CD14-positive monocyte (primary cell): ENCODE measurements at regions not wholly inside any gene's neighbourhood (a gene's known extent, or its start where the extent isn't known, plus 50 kb on each side); places are given as distances from the start of the nearest gene placed in this dataset.
A peak's percentile ranks its signal among the peaks of the same experiment; 100 is the strongest.

Experiments
- DNase-seq, 3 donors: peaks; one replicate each; pipeline ENCODE4 v3.0.0-alpha.2; 2011 to 2022
- H2AFZ ChIP-seq: 2 replicates; pipeline ENCODE4 v1.6.0; 2012; ENCODE audit warnings: mild to moderate bottlenecking, low read depth, low read length, inconsistent platforms; ENCODE audit not compliant: insufficient read depth, poor library complexity, severe bottlenecking
- H3K27ac ChIP-seq, 2 donors: 1 replicate in 1 of 2; 2 replicates in 1 of 2; pipeline ENCODE4 v1.5.1; 2012 to 2013; ENCODE audit warnings: low read length in 2 of 2, control low read depth in 1 of 2, inconsistent platforms in 1 of 2, low read depth in 1 of 2, mild to moderate bottlenecking in 1 of 2
- H3K27me3 ChIP-seq, 2 donors: one replicate each; pipeline versions ENCODE4 v1.6.0 to v1.6.1; 2011 to 2013; ENCODE audit warnings: low read length in 2 of 2; ENCODE audit not compliant: control insufficient read depth in 2 of 2, insufficient read depth in 2 of 2
- H3K36me3 ChIP-seq, 2 donors: replicated peaks in 1 of 2; 1 replicate in 1 of 2; 2 replicates in 1 of 2; pipeline versions ENCODE4 v1.5.1 to v1.6.1; 2012 to 2013; ENCODE audit warnings: low read length in 2 of 2, control low read depth in 1 of 2, inconsistent platforms in 1 of 2, mild to moderate bottlenecking in 1 of 2; ENCODE audit not compliant: insufficient read depth in 2 of 2, control insufficient read depth in 1 of 2
- H3K4me1 ChIP-seq, 2 donors: 1 replicate in 1 of 2; 2 replicates in 1 of 2; pipeline versions ENCODE4 v1.5.1 to v1.6.1; 2012 to 2013; ENCODE audit warnings: low read length in 2 of 2, control low read depth in 1 of 2, inconsistent platforms in 1 of 2, mild to moderate bottlenecking in 1 of 2, moderate library complexity in 1 of 2; ENCODE audit not compliant: insufficient read depth in 2 of 2, control insufficient read depth in 1 of 2
- H3K4me2 ChIP-seq: replicated peaks from 2 replicates; pipeline ENCODE3; 2012; ENCODE audit warnings: low read length, moderate library complexity, mild to moderate bottlenecking; ENCODE audit not compliant: poor library complexity, severe bottlenecking; ENCODE audit errors: extremely low read depth
- H3K4me3 ChIP-seq, 3 experiments: fragments of 200-600 bp in 1 of 3; sonication (generic) in 1 of 3; replicated peaks in 1 of 3; 1 replicate in 2 of 3; 2 replicates in 1 of 3; pipeline ENCODE4 v1.5.1; 2011 to 2013; ENCODE audit warnings: low read length in 3 of 3, mild to moderate bottlenecking in 3 of 3, control low read depth in 2 of 3, low read depth in 2 of 3, inconsistent platforms in 1 of 3, moderate library complexity in 1 of 3
- H3K79me2 ChIP-seq: 2 replicates; pipeline ENCODE4 v1.6.0; 2012; ENCODE audit warnings: mild to moderate bottlenecking, control low read depth, inconsistent platforms, low read length, moderate library complexity; ENCODE audit not compliant: insufficient read depth
- H3K9ac ChIP-seq: 2 replicates; pipeline ENCODE4 v1.6.0; 2017; ENCODE audit warnings: low read length, mild to moderate bottlenecking; ENCODE audit not compliant: insufficient read depth, poor library complexity, severe bottlenecking
- H3K9me3 ChIP-seq, 2 donors: replicated peaks in 1 of 2; 1 replicate in 1 of 2; 2 replicates in 1 of 2; pipeline versions ENCODE4 v1.5.1 to v1.6.1; 2012 to 2013; ENCODE audit warnings: low read length in 2 of 2, control low read depth in 1 of 2; ENCODE audit not compliant: control insufficient read depth in 1 of 2, insufficient read depth in 1 of 2
- H4K20me1 ChIP-seq: 2 replicates; pipeline ENCODE4 v1.6.0; 2012; ENCODE audit warnings: mild to moderate bottlenecking, low read length, control low read depth, moderate library complexity; ENCODE audit not compliant: insufficient read depth
- H3K27ac Mint-ChIP-seq, 7 donors: one replicate each; pipeline ENCODE4 v1.8.0; 2020; ENCODE audit warnings: mild to moderate bottlenecking in 7 of 7, mixed read lengths in 7 of 7, moderate library complexity in 6 of 7, inconsistent platforms in 2 of 7
- H3K27me3 Mint-ChIP-seq, 3 donors: one replicate each; pipeline ENCODE4 v1.8.0; 2021 to 2022; ENCODE audit warnings: low read depth in 3 of 3, mild to moderate bottlenecking in 3 of 3, mixed read lengths in 3 of 3, moderate library complexity in 3 of 3, inconsistent platforms in 1 of 3
- H3K36me3 Mint-ChIP-seq, 2 donors: one replicate each; pipeline ENCODE4 v1.8.0; 2020; ENCODE audit warnings: mixed read lengths in 2 of 2, inconsistent platforms in 1 of 2, mild to moderate bottlenecking in 1 of 2
- H3K4me1 Mint-ChIP-seq: one replicate; pipeline ENCODE4 v1.8.0; 2020; ENCODE audit warnings: mild to moderate bottlenecking, mixed read lengths
- H3K4me3 Mint-ChIP-seq, 2 donors: one replicate each; pipeline ENCODE4 v1.8.0; 2020; ENCODE audit warnings: mild to moderate bottlenecking in 2 of 2, mixed read lengths in 2 of 2, moderate library complexity in 1 of 2
- H3K9me3 Mint-ChIP-seq, 7 donors: one replicate each; pipeline ENCODE4 v1.8.0; 2020 to 2022; ENCODE audit warnings: mixed read lengths in 7 of 7, mild to moderate bottlenecking in 6 of 7, moderate library complexity in 6 of 7, inconsistent platforms in 2 of 7
- WGBS: methylation state at CpG from one replicate; pipeline ENCODE4 v1.1.5; 2013; ENCODE audit warnings: missing lambda C conversion rate; ENCODE audit not compliant: insufficient coverage; 5-methylcytosine and 5-hydroxymethylcytosine counted together
- intact Hi-C, 2 donors: fragments of 100-400 bp; cut with micrococcal nuclease; formaldehyde crosslinking; loops; one replicate each; pipeline versions ENCODE4 v1.15.0 to v1.15.1; 2023
- TF ChIP-seq, protein P1 (sequence below): fragments of 200-600 bp; IDR thresholded peaks from one replicate; pipeline ENCODE4 v1.8.0; 2022; ENCODE audit warnings: antibody characterized with exemption, mild to moderate bottlenecking

DNA sequence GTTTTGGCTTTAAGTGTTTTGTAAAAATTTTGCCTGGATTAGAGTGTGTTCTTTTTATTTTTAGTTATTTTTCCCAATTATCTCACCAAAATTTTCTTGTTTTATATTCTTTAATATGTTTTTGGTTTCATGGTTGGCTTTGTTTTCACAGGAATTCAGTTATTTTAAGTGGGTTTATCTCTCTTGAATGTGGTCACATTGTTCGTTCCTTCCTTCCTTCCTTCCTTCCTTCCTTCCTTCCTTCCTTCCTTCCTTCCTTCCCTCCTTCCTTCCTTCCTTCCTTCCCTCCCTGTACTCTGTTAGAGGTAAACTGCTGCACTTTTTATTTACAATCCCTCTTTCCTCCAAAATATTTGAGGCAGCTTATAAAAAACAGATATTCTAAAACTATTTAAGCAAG, 672.9 kb upstream of the CITED2 start:
- intact Hi-C loops, result loop anchor here (10.0 kb wide), 3 partner anchors 123 to 713 kb away; no protein-coding TSS in a partner anchor
- H3K27ac ChIP-seq, result no peak overlapping the region
- H3K9me3 Mint-ChIP-seq, result peaks cover 0 to 5% (median 0%) of the 10 kb centered on the region in 7 donors

DNA sequence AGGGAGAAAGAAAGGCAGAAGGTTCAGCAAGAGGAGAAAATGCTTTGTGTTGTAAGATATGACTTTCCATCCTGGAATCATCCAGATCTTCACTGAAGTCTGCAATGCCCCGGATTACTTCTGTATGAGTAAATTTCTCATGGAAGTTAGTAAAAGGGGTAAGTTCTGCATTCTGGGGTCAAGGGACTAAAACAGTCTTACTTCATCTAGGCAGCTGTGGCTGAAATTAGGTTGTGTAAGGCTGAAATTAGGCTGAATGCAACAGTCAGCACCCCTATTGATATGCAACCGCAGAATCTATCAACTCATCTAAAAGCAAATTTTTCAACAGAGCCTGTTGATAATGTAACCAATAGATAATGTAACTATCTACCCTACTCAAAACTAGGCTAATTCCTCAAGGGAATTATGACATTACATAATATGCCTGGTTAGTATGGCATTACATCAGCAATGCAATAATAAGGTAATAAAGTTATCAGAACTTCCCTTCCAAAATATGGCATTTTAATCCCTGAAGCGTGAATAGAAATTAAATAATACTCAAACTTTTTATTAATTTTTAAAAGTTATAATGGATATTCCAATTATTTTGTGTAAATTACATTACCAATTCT, 671.7 kb upstream of the CITED2 start:
- H3K36me3 Mint-ChIP-seq, result no peaks in the 10 kb centered on the region
- Histone ChIP-seq H3K9me3 (no peaks in the 10 kb centered on the region), H3K27ac (peak overlapping the region in 1 of 2 donors; percentile 47), H3K4me1 (peaks cover 27 to 44% of the 10 kb centered on the region in 2 donors), H4K20me1 (no peaks in the 10 kb centered on the region), H3K27me3 (no peaks in the 10 kb centered on the region), H3K4me2 (peak overlapping the region; percentile 24), H3K79me2 (no peaks in the 10 kb centered on the region), H3K36me3 (no peaks in the 10 kb centered on the region), H2AFZ (no peak overlapping the region), H3K4me3 (no peak overlapping the region), H3K9ac (no peak overlapping the region)
- H3K27ac Mint-ChIP-seq, result peak overlapping the region; percentile 4 to 82 (median 78)
- peaks cover 38% of the 10 kb centered on the region for H3K4me1 Mint-ChIP-seq
- peak overlapping the region in 1 of 2 donors; percentile 59 for H3K4me3 Mint-ChIP-seq
- TF ChIP-seq, protein P1, sequence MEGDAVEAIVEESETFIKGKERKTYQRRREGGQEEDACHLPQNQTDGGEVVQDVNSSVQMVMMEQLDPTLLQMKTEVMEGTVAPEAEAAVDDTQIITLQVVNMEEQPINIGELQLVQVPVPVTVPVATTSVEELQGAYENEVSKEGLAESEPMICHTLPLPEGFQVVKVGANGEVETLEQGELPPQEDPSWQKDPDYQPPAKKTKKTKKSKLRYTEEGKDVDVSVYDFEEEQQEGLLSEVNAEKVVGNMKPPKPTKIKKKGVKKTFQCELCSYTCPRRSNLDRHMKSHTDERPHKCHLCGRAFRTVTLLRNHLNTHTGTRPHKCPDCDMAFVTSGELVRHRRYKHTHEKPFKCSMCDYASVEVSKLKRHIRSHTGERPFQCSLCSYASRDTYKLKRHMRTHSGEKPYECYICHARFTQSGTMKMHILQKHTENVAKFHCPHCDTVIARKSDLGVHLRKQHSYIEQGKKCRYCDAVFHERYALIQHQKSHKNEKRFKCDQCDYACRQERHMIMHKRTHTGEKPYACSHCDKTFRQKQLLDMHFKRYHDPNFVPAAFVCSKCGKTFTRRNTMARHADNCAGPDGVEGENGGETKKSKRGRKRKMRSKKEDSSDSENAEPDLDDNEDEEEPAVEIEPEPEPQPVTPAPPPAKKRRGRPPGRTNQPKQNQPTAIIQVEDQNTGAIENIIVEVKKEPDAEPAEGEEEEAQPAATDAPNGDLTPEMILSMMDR, result no peak
- DNase-seq, result peak; percentile 66 to 81 (median 77)
- no CpG with 5 or more reads among the region's 3 CpGs for WGBS
- intact Hi-C loops, result loop anchor here (10.0 kb wide), 3 partner anchors 121 to 711 kb away; no protein-coding TSS in a partner anchor
- H3K27me3 Mint-ChIP-seq, result no peaks in the 10 kb centered on the region
- H3K9me3 Mint-ChIP-seq, result peaks cover 0 to 5% (median 0%) of the 10 kb centered on the region in 7 donors

More for the DNA sequence above, 672.9 kb upstream of the CITED2 start:
- Histone ChIP-seq H3K9me3 (no peaks in the 10 kb centered on the region), H3K4me3 (no peak overlapping the region), H2AFZ (no peak overlapping the region), H3K9ac (no peak overlapping the region), H4K20me1 (no peaks in the 10 kb centered on the region), H3K79me2 (no peaks in the 10 kb centered on the region), H3K4me2 (no peak overlapping the region), H3K36me3 (no peaks in the 10 kb centered on the region), H3K4me1 (peaks cover 26 to 40% of the 10 kb centered on the region in 2 donors), H3K27me3 (no peaks in the 10 kb centered on the region)
- no peak for DNase-seq
- Mint-ChIP-seq H3K27ac (peak overlapping the region in 1 of 7 donors; percentile 23), H3K36me3 (no peaks in the 10 kb centered on the region), H3K4me1 (peaks cover 37% of the 10 kb centered on the region), H3K27me3 (no peaks in the 10 kb centered on the region), H3K4me3 (no peak overlapping the region)
- TF ChIP-seq, protein P1, result no peak
- no CpG with 5 or more reads among the region's 1 CpG for WGBS
